Chondrocyte (in vitro differentiated cells): ENCODE measurements at regions not wholly inside any gene's neighbourhood (a gene's known extent, or its start where the extent isn't known, plus 50 kb on each side); places are given as distances from the start of the nearest gene placed in this dataset.

Source experiments
- DNase-seq: peaks from one replicate; pipeline ENCODE4 v3.0.0; 2021; ENCODE audit warnings: mixed read lengths, low spot score
- H3K27ac Mint-ChIP-seq: one replicate; pipeline ENCODE4 v1.8.0; 2021; ENCODE audit warnings: mild to moderate bottlenecking, moderate library complexity, mixed read lengths; ENCODE audit not compliant: unreplicated experiment
- H3K27me3 Mint-ChIP-seq: 2 replicates; pipeline ENCODE4 v1.8.0; 2021; ENCODE audit warnings: low read depth, mixed read lengths
- H3K36me3 Mint-ChIP-seq: 2 replicates; pipeline ENCODE4 v1.8.0; 2021; ENCODE audit warnings: low read depth, mixed read lengths
- H3K4me1 Mint-ChIP-seq: 2 replicates; pipeline ENCODE4 v1.8.0; 2021; ENCODE audit warnings: low read depth, mild to moderate bottlenecking, mixed read lengths
- H3K4me3 Mint-ChIP-seq: one replicate; pipeline ENCODE4 v1.8.0; 2021; ENCODE audit warnings: mild to moderate bottlenecking, moderate library complexity, mixed read lengths; ENCODE audit not compliant: unreplicated experiment
- H3K9me3 Mint-ChIP-seq: 2 replicates; pipeline ENCODE4 v1.8.0; 2021; ENCODE audit warnings: low read depth, mixed read lengths
- TF ChIP-seq, protein P1 (sequence below): fragments of 200-600 bp; sonication (generic); IDR thresholded peaks from 2 replicates; pipeline ENCODE4 v1.5.0; 2021; ENCODE audit warnings: antibody characterized with exemption, mild to moderate bottlenecking, moderate library complexity

GRCh38 chr17:56083475-56083874 is 69.8 kb upstream of the ANKFN1 start:
- TF ChIP-seq, protein P1, sequence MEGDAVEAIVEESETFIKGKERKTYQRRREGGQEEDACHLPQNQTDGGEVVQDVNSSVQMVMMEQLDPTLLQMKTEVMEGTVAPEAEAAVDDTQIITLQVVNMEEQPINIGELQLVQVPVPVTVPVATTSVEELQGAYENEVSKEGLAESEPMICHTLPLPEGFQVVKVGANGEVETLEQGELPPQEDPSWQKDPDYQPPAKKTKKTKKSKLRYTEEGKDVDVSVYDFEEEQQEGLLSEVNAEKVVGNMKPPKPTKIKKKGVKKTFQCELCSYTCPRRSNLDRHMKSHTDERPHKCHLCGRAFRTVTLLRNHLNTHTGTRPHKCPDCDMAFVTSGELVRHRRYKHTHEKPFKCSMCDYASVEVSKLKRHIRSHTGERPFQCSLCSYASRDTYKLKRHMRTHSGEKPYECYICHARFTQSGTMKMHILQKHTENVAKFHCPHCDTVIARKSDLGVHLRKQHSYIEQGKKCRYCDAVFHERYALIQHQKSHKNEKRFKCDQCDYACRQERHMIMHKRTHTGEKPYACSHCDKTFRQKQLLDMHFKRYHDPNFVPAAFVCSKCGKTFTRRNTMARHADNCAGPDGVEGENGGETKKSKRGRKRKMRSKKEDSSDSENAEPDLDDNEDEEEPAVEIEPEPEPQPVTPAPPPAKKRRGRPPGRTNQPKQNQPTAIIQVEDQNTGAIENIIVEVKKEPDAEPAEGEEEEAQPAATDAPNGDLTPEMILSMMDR: no peak
- no peak for DNase-seq
- no peak overlapping the region for H3K4me3 Mint-ChIP-seq
- no peaks in the 10 kb centered on the region for H3K36me3 Mint-ChIP-seq
- H3K9me3 Mint-ChIP-seq: peaks cover 3% of the 10 kb centered on the region
- no peaks in the 10 kb centered on the region for H3K4me1 Mint-ChIP-seq
- no peaks in the 10 kb centered on the region for H3K27me3 Mint-ChIP-seq
- no peak overlapping the region for H3K27ac Mint-ChIP-seq

DNA sequence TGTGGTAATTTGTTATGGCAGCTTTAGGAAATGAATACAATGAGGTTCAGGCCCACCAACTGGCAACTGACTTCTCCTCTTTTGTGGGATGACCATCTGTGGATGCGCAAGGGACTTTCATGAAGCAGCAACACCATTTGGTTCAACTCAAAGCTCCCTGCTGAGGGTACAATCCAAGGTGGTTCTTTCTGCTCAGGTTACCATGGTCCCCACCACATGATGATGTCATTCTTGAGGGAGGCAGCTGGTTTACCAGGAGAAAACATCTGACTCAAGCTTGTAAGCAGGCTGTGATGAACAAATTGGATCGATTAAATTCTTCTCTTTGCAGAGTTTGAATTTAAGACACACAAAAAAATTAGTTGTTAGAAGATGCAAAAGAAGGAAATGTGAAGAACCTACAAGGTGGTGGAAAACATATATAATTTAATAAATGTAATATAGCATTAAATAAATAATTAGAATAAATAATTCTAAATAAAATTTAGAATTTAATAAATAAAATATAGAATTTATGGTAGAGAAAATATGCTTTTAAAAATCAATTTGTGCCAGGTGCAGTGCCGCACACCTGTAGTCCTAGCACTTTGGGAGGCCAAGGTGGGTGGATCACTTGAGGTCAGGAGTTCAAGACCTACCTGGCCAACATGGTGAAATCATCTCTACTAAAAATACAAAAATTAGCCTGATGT is 67.6 kb upstream of the ANKFN1 start:
- H3K4me1 Mint-ChIP-seq: no peaks in the 10 kb centered on the region
- TF ChIP-seq, protein P1: no peak
- no peaks in the 10 kb centered on the region for H3K27me3 Mint-ChIP-seq

GRCh38 chr17:56087199-56087598 is 66.1 kb upstream of the ANKFN1 start:
- H3K4me3 Mint-ChIP-seq: no peak overlapping the region
- no peak overlapping the region for H3K27ac Mint-ChIP-seq
- H3K9me3 Mint-ChIP-seq: no peaks in the 10 kb centered on the region
- H3K36me3 Mint-ChIP-seq: no peaks in the 10 kb centered on the region
- H3K27me3 Mint-ChIP-seq: no peaks in the 10 kb centered on the region
- no peak for DNase-seq
- TF ChIP-seq, protein P1: no peak
- H3K4me1 Mint-ChIP-seq: no peaks in the 10 kb centered on the region

More for the DNA sequence above, 67.6 kb upstream of the ANKFN1 start:
- no peak for DNase-seq
- H3K27ac Mint-ChIP-seq: no peak overlapping the region
- H3K4me3 Mint-ChIP-seq: no peak overlapping the region
- H3K9me3 Mint-ChIP-seq: no peaks in the 10 kb centered on the region
- H3K36me3 Mint-ChIP-seq: no peaks in the 10 kb centered on the region

- Mint-ChIP-seq H3K36me3 (no peaks in the 10 kb centered on the region), H3K4me1 (no peaks in the 10 kb centered on the region), H3K27me3 (peaks cover 5% of the 10 kb centered on the region), H3K4me3 (no peak overlapping the region), H3K27ac (no peak overlapping the region), H3K9me3 (no peaks in the 10 kb centered on the region)
- TF ChIP-seq, protein P1: no peak
- no peak for DNase-seq
Observed at GRCh38 chr17:56096026-56096810, 57.1 kb upstream of the ANKFN1 start.

DNA sequence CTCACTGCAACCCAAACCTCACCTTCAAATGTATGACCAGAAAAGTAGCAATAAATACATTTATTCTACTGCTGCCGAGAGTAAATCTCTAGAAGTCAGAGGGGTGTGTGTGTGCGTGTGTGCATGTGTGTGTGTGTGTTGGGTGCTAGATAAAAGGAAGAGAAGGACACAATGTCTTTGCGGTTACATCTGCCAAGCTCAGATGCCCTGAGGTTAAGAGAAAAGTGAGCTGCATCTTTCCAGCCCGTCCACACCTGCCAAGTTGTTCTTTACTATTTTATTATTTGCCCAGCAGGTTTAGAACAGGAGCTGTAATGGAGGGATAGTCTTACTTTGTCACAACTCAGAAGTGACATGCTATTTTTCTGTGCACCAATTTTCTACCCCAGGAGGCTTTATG is 54.5 kb upstream of the ANKFN1 start:
- TF ChIP-seq, protein P1: no peak
- no peak overlapping the region for H3K4me3 Mint-ChIP-seq
- H3K27ac Mint-ChIP-seq: no peak overlapping the region
- H3K4me1 Mint-ChIP-seq: no peaks in the 10 kb centered on the region
- no peaks in the 10 kb centered on the region for H3K9me3 Mint-ChIP-seq
- DNase-seq: no peak
- H3K27me3 Mint-ChIP-seq: peaks cover 11% of the 10 kb centered on the region
- no peaks in the 10 kb centered on the region for H3K36me3 Mint-ChIP-seq
